Frontal cortex (tissue), 3 donors: ENCODE measurements at regions not wholly inside any gene's neighbourhood (a gene's known extent, or its start where the extent isn't known, plus 50 kb on each side); places are given as distances from the start of the nearest gene placed in this dataset.
A peak's percentile ranks its signal among the peaks of the same experiment; 100 is the strongest.
"Not testable (repeated sequence)": the region's sequence is repeated elsewhere in the genome, so short reads cannot be mapped to it uniquely, and the experiment has no call there.

Experiments
- DNase-seq, 2 donors: peaks; one replicate each; pipeline ENCODE4 v3.0.0; 2012; ENCODE audit warnings: low spot score in 2 of 2
- FAIRE-seq: peaks from 2 replicates; lab custom pipeline; 2012; peaks lifted over from hg19 to GRCh38; lab: Jason Lieb, UNC
- donor health status: control.
- donor health status: control.
- donor health status: control.

- FAIRE-seq = no peak
- DNase-seq = no peak
Measured at GRCh38 chr5:54886866-54887265, 98.5 kb downstream of the ESM1 start.

- no peak for FAIRE-seq
- DNase-seq = no peak
Measured at GRCh38 chr5:54885636-54886035, 99.8 kb downstream of the ESM1 start.

GRCh38 chr5:54884195-54884536, 101.2 kb downstream of the ESM1 start:
- FAIRE-seq (no peak), DNase-seq (no peak)

GRCh38 chr5:54883374-54884194, 101.8 kb downstream of the ESM1 start:
- DNase-seq (peak in 1 of 2 donors; percentile 37), FAIRE-seq (no peak)

- FAIRE-seq = no peak
- DNase-seq = no peak
Measured at GRCh38 chr5:54882841-54883240, 102.6 kb downstream of the ESM1 start.

- FAIRE-seq = no peak
Measured at GRCh38 chr5:54882101-54882500, 103.3 kb downstream of the ESM1 start.

GRCh38 chr5:54881286-54882005, 103.9 kb downstream of the ESM1 start:
- DNase-seq (no peak), FAIRE-seq (no peak)

More at GRCh38 chr5:54882101-54882500, 103.3 kb downstream of the ESM1 start:
- no peak for DNase-seq

GRCh38 chr5:54876976-54877375, 108.4 kb downstream of the ESM1 start:
- no peak for FAIRE-seq
- no peak for DNase-seq

GRCh38 chr5:54876556-54876955, 108.8 kb downstream of the ESM1 start:
- no peak for FAIRE-seq

GRCh38 chr5:54874337-54875021, 110.9 kb downstream of the ESM1 start:
- DNase-seq (no peak), FAIRE-seq (no peak)

More at GRCh38 chr5:54876556-54876955, 108.8 kb downstream of the ESM1 start:
- no peak for DNase-seq

- FAIRE-seq = no peak
- DNase-seq = no peak
Measured at GRCh38 chr5:54873691-54874090, 111.7 kb downstream of the ESM1 start.

- DNase-seq (no peak), FAIRE-seq (no peak)
Measured at GRCh38 chr5:54872810-54873209, 112.6 kb downstream of the ESM1 start.

GRCh38 chr5:54870271-54870670, 115.1 kb downstream of the ESM1 start:
- DNase-seq (no peak), FAIRE-seq (no peak)

- FAIRE-seq (no peak), DNase-seq (no peak)
Measured at GRCh38 chr5:54869691-54870090, 115.7 kb downstream of the ESM1 start.

- DNase-seq = no peak
- no peak for FAIRE-seq
Measured at GRCh38 chr5:54868511-54869483, 116.6 kb downstream of the ESM1 start.

GRCh38 chr5:54867310-54867944, 118.0 kb downstream of the ESM1 start:
- FAIRE-seq = peak; percentile 90

GRCh38 chr5:54864911-54865515, 120.4 kb downstream of the ESM1 start:
- not testable (repeated sequence) for FAIRE-seq, DNase-seq

More at GRCh38 chr5:54867310-54867944, 118.0 kb downstream of the ESM1 start:
- peak; percentile 57 to 60 for DNase-seq

- DNase-seq = no peak
- FAIRE-seq = no peak
Measured at GRCh38 chr5:54862036-54862435, 123.4 kb downstream of the ESM1 start.
